ENCODE measurements at regions not wholly inside any gene's neighbourhood (a gene's known extent, or its start where the extent isn't known, plus 50 kb on each side); places are given as distances from the start of the nearest gene placed in this dataset.

DNA sequence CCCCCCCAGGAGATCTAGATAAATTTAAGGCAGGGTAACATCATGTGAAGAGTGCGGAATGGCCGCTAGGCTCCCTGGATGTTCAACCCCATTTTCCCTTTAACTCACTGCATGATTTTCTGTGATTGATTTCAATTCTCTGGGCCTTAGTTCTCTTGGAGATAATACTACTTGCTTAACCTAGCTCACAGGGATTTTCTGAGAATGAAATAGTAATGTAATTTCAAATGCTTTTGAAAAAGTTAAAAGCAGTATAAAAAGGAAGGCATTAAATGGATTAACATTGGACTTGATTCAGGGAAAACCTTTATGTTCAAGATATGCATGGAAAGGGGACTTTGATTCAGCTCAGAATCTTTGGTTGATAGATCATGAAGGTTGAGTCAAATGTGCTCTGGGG lies 90.9 kb downstream of the KIF4B start:
- Histone ChIP-seq H3K9ac (ENCODE audit: low read depth in 1 of 2, low read length in 2 of 2) (no peak overlapping the region), H3K27me3 (ENCODE audit: control insufficient read depth in 4 of 4, insufficient read depth in 4 of 4, low read length in 3 of 4) (peaks cover 0 to 10% (median 0%) of the 10 kb centered on the region in 4 donors), H3K9me3 (ENCODE audit: control insufficient read depth in 4 of 4, low read length in 3 of 4) (no peaks in the 10 kb centered on the region), H3K4me3 (ENCODE audit: low read depth in 1 of 3, low read length in 3 of 3) (no peak overlapping the region), H3K4me1 (ENCODE audit: control insufficient read depth in 4 of 4, insufficient read depth in 4 of 4, low read length in 3 of 4) (no peaks in the 10 kb centered on the region), H3K36me3 (ENCODE audit: control insufficient read depth in 4 of 4, insufficient read depth in 3 of 4, low read depth in 1 of 4, low read length in 3 of 4) (no peaks in the 10 kb centered on the region), H3K27ac (ENCODE audit: low read depth in 1 of 2, low read length in 2 of 2) (no peak overlapping the region)
- no peak for TF ChIP-seq FOXA2 (IDR thresholded peaks at IDR 0.05)
- TF ChIP-seq GABPA (IDR thresholded peaks at IDR 0.05 in 1 of 2, conservative IDR thresholded peaks at IDR 0.05 in 1 of 2): no peak
- TF ChIP-seq TAF1 (conservative IDR thresholded peaks at IDR 0.05): no peak
- TF ChIP-seq HNF4A (conservative IDR thresholded peaks at IDR 0.05): no peak
- TF ChIP-seq EGR1 (IDR thresholded peaks at IDR 0.05; ENCODE audit: low read depth in 2 of 2): no peak
- DNase-seq (ENCODE audit: low spot score): no peak
- WGBS: 86% methylated on average over 2 of the region's 2 CpGs

DNA sequence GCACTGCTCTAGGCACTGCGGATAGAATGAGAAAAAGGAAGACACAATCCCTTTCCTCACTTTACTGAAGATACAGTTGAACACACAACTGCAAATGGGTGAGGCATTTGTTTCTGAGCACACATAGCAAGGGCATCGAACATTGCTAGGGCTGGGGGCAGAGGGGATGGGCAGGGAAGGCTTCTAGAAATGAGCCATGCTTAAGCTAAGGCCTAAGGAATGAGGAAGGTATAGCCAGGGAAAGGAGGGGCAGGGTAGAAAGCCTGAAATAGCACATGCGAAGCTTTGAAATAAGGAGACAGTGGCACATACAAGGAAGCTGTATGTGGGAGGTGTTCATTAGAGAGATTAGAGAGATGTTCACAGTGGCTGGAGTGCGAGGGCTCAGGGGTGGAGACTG lies 92.7 kb downstream of the KIF4B start:
- Histone ChIP-seq H3K36me3 (ENCODE audit: control insufficient read depth in 4 of 4, insufficient read depth in 3 of 4, low read depth in 1 of 4, low read length in 3 of 4) (no peaks in the 10 kb centered on the region), H3K4me1 (ENCODE audit: control insufficient read depth in 4 of 4, insufficient read depth in 4 of 4, low read length in 3 of 4) (no peaks in the 10 kb centered on the region), H3K9ac (ENCODE audit: low read depth in 1 of 2, low read length in 2 of 2) (no peak overlapping the region), H3K27ac (ENCODE audit: low read depth in 1 of 2, low read length in 2 of 2) (no peak overlapping the region), H3K9me3 (ENCODE audit: control insufficient read depth in 4 of 4, low read length in 3 of 4) (no peaks in the 10 kb centered on the region), H3K27me3 (ENCODE audit: control insufficient read depth in 4 of 4, insufficient read depth in 4 of 4, low read length in 3 of 4) (peaks cover 0 to 3% (median 0%) of the 10 kb centered on the region in 4 donors), H3K4me3 (ENCODE audit: low read depth in 1 of 3, low read length in 3 of 3) (no peak overlapping the region)
- no peak for DNase-seq (ENCODE audit: low spot score)
- TF ChIP-seq, protein P1, sequence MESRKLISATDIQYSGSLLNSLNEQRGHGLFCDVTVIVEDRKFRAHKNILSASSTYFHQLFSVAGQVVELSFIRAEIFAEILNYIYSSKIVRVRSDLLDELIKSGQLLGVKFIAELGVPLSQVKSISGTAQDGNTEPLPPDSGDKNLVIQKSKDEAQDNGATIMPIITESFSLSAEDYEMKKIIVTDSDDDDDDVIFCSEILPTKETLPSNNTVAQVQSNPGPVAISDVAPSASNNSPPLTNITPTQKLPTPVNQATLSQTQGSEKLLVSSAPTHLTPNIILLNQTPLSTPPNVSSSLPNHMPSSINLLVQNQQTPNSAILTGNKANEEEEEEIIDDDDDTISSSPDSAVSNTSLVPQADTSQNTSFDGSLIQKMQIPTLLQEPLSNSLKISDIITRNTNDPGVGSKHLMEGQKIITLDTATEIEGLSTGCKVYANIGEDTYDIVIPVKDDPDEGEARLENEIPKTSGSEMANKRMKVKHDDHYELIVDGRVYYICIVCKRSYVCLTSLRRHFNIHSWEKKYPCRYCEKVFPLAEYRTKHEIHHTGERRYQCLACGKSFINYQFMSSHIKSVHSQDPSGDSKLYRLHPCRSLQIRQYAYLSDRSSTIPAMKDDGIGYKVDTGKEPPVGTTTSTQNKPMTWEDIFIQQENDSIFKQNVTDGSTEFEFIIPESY (IDR thresholded peaks at IDR 0.05): no peak
- TF ChIP-seq, protein P2, sequence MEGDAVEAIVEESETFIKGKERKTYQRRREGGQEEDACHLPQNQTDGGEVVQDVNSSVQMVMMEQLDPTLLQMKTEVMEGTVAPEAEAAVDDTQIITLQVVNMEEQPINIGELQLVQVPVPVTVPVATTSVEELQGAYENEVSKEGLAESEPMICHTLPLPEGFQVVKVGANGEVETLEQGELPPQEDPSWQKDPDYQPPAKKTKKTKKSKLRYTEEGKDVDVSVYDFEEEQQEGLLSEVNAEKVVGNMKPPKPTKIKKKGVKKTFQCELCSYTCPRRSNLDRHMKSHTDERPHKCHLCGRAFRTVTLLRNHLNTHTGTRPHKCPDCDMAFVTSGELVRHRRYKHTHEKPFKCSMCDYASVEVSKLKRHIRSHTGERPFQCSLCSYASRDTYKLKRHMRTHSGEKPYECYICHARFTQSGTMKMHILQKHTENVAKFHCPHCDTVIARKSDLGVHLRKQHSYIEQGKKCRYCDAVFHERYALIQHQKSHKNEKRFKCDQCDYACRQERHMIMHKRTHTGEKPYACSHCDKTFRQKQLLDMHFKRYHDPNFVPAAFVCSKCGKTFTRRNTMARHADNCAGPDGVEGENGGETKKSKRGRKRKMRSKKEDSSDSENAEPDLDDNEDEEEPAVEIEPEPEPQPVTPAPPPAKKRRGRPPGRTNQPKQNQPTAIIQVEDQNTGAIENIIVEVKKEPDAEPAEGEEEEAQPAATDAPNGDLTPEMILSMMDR (IDR thresholded peaks at IDR 0.05; ENCODE audit: low read depth, low read length, missing input control): no peak
- TF ChIP-seq HNF4G (IDR thresholded peaks at IDR 0.05): no peak
- no peak for TF ChIP-seq RAD21 (IDR thresholded peaks at IDR 0.05)
- TF ChIP-seq YY1 (IDR thresholded peaks at IDR 0.05): no peak
- TF ChIP-seq, protein P3, sequence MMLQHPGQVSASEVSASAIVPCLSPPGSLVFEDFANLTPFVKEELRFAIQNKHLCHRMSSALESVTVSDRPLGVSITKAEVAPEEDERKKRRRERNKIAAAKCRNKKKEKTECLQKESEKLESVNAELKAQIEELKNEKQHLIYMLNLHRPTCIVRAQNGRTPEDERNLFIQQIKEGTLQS (IDR thresholded peaks at IDR 0.05): no peak
- TF ChIP-seq, protein P4, sequence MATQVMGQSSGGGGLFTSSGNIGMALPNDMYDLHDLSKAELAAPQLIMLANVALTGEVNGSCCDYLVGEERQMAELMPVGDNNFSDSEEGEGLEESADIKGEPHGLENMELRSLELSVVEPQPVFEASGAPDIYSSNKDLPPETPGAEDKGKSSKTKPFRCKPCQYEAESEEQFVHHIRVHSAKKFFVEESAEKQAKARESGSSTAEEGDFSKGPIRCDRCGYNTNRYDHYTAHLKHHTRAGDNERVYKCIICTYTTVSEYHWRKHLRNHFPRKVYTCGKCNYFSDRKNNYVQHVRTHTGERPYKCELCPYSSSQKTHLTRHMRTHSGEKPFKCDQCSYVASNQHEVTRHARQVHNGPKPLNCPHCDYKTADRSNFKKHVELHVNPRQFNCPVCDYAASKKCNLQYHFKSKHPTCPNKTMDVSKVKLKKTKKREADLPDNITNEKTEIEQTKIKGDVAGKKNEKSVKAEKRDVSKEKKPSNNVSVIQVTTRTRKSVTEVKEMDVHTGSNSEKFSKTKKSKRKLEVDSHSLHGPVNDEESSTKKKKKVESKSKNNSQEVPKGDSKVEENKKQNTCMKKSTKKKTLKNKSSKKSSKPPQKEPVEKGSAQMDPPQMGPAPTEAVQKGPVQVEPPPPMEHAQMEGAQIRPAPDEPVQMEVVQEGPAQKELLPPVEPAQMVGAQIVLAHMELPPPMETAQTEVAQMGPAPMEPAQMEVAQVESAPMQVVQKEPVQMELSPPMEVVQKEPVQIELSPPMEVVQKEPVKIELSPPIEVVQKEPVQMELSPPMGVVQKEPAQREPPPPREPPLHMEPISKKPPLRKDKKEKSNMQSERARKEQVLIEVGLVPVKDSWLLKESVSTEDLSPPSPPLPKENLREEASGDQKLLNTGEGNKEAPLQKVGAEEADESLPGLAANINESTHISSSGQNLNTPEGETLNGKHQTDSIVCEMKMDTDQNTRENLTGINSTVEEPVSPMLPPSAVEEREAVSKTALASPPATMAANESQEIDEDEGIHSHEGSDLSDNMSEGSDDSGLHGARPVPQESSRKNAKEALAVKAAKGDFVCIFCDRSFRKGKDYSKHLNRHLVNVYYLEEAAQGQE (IDR thresholded peaks at IDR 0.05): no peak
- TF ChIP-seq NR2F2 (IDR thresholded peaks at IDR 0.05): no peak
- no peak for TF ChIP-seq TAF1 (conservative IDR thresholded peaks at IDR 0.05)
- TF ChIP-seq FOXA2 (IDR thresholded peaks at IDR 0.05): no peak
- WGBS: 86% methylated on average over 4 of the region's 4 CpGs

Measured in liver (tissue), 8 donors.